Fibroblast of peridontal ligament (primary cell): ENCODE measurements at regions not wholly inside any gene's neighbourhood (a gene's known extent, or its start where the extent isn't known, plus 50 kb on each side); places are given as distances from the start of the nearest gene placed in this dataset.
"Not testable (repeated sequence)": the region's sequence is repeated elsewhere in the genome, so short reads cannot be mapped to it uniquely, and the experiment has no call there.

Experiments used
- DNase-seq: peaks from one replicate; pipeline ENCODE4 v3.0.0-alpha.2; 2010; ENCODE audit errors: extremely low read depth

DNA sequence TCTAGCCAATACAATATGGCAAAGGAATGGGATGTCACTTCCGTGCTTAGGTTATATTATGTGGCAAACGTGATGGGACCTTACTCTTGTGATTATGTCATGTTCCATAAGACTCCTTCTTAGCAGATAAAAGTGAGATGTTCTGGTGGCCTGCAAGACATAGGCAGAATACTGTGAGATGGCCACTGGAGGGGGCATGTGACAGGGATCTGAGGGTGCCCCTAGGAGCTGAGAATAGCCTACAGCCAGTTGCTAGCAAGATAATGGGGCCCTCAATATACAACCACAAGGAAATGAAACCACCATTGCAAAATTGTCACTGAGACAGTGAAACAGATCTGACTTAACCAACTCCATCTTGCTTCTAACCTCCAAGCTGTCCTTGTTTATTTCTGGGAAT, 151.4 kb upstream of the SSTR1 start:
- no peak for DNase-seq

- not testable (repeated sequence) for DNase-seq
Observed at GRCh38 chr14:38062223-38062622, 145.5 kb upstream of the SSTR1 start.

GRCh38 chr14:38063711-38064320, 143.9 kb upstream of the SSTR1 start:
- peak; percentile 15 for DNase-seq

GRCh38 chr14:38065106-38065762, 142.5 kb upstream of the SSTR1 start:
- DNase-seq = no peak

DNA sequence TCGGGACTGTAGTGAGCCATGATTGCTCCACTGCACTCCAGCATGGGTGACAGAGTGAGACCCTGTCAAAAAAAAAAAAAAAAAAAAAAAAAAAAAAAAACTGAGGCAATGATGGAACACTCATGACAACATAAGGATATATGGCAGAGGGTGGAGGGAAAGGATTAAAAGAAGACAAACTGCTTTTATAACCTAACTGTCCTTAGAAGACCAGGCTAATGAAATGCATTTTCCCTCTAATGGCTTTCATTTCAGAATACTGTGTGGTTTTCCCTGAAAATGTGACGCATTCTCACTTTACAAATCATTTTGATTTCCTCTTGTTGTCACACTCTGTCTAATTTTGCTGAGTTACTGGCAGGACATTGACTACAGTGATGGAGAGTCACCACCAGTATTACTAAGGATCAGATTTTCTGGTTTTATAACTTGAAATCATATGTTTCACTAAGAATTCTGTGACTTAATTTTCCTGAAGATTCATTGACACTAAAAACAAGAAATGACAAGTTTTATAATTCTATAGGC, 137.6 kb upstream of the SSTR1 start:
- no peak for DNase-seq

DNA sequence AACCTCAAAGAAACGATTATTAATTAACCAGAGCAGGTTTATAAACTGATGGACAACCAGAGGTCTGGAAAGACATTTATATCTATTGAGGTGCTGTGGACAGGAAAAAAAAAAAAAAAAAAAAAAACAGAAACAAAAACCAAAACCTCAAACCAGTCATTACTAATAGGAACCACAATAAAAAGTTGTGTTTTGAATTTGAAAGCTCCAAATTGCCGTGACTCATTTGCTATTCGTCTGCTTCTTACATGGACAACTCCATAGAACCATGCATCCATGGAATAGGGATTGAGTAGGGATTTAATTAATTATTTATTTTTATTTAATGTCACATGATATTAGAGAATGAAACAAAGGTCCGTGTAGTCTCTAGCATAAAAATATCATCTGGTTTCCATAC, 134.1 kb upstream of the SSTR1 start:
- DNase-seq = no peak

DNA sequence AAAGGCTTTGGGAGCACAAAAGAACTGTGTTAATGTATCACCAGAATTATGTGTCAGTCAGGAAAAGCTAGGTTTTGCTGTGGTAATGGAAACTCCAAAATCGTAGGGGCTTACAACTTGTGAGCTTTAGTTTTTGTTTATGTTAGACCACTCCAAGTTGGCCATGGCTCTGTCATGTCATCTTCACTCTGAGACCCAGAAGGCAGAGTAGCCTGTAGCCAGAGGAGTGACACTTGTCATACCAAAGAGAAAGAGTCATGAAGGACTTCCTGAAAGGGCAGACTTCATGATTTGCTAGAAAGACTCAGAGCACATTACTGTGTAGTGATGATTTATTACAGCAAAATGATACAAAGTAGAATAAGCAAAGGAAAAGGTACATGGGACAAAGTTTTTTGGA, 133.6 kb upstream of the SSTR1 start:
- DNase-seq = no peak

- DNase-seq = no peak
Observed at GRCh38 chr14:38074754-38075153, 132.9 kb upstream of the SSTR1 start.

DNA sequence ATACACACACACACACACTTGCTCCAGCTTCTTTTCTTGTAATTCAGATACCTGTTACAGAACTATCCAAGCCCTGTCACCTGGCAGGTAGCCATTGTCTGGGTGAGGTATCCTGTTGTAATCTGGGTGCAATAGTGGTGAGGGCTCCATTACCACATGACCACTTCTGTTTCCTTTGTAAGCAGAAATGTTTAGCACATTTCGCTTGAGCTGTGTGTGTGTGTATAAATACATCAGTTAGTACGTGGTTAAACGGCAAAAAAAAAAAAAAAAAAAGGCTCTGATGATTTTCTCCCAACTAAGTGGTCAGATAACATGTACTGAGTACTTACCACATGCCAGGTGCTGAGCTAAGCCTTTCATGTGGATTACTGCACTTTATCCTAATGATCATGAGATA, 129.3 kb upstream of the SSTR1 start:
- no peak for DNase-seq

DNA sequence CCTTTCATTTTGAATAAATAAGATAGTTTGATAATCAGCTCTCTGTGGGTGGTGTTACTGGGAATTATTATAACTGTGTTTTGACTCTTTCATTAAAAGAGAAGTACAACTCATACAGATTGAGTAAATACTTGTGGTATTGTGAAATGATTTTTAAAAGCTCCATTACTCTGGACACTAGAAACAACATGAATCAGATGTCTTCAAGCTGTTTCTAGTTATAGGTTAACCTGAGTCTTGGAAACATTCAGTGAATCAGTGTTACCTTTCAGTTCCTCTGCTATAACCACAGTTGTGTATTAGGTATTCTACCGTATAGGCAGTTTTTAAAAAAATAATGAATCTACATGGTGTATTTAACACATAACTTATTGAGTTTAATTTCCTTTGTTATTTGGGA, 128.4 kb upstream of the SSTR1 start:
- peak; percentile 33 for DNase-seq

- DNase-seq = no peak
Observed at GRCh38 chr14:38079886-38080285, 127.8 kb upstream of the SSTR1 start.

- DNase-seq = no peak
Observed at GRCh38 chr14:38080696-38081095, 127.0 kb upstream of the SSTR1 start.

- no peak for DNase-seq
Observed at GRCh38 chr14:38083039-38083438, 124.7 kb upstream of the SSTR1 start.

- DNase-seq = peak; percentile 3
Observed at GRCh38 chr14:38089123-38089522, 118.6 kb upstream of the SSTR1 start.

GRCh38 chr14:38090506-38090905, 117.2 kb upstream of the SSTR1 start:
- DNase-seq = no peak

DNA sequence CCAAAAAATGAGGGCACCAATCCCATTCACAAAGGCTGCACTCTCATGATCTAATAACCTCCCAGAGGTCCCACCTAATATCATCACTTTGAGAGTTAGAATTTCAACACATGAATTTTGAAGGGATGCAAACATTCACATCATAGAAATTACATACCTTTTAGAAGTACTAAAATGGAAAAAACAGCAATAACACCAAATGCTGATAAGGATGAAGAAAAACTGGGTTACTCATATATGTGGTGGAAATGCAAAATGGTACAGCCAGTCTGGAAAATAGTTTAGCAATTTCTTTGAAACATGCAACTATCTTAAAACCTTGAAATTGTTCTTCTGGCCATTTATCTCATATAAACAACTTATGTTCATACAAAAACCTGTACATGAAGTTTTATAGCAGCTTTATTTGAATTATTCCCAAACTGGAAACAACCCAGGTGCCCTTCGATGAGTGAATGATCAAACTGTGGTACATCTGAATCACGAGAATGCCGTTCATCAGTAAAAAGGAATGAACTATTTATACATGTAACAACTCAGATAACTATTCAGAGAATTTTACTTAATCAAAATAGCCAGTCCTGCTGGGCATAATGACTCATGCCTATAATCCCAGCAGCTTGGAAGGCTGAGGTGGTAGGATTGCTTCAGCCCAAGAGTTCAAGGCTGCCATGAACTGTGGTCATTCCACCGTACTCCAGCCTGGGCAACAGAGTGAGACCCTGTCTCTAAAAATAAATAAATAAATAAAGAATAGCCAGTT, 109.4 kb upstream of the SSTR1 start:
- DNase-seq = peak; percentile 81

- DNase-seq = no peak
Observed at GRCh38 chr14:38101679-38102078, 106.0 kb upstream of the SSTR1 start.

DNA sequence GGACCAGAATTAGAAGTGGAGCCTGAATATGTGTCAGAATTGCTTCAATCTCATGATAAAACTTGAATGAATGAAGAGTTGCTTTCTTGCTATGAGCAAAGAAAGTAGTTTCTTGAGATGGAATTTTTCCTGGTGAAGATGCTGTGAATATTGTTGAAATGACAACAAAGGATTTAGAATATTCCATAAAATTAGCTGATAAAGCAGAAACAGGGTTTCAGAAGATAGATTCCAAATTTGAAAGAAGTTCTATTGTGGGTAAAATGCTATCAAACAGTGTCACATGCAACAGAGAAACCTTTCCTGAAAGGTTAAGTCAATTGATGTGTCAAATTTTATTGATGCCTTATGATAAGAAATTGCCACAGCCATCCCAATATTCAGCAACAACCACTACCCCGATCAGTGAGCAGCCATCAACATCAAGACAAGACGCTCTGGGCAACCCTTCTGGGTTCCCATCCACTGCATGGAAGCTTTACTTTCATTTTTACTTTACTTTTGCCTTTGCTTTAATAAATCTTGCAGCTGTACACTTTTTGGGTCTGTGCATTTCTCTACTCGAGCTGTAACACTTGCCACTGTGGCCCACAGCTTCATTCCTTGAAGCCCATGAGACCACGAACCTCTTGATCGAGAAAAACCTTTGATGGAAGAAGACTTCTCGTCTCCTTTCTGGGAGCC, 104.0 kb upstream of the SSTR1 start:
- no peak for DNase-seq

DNA sequence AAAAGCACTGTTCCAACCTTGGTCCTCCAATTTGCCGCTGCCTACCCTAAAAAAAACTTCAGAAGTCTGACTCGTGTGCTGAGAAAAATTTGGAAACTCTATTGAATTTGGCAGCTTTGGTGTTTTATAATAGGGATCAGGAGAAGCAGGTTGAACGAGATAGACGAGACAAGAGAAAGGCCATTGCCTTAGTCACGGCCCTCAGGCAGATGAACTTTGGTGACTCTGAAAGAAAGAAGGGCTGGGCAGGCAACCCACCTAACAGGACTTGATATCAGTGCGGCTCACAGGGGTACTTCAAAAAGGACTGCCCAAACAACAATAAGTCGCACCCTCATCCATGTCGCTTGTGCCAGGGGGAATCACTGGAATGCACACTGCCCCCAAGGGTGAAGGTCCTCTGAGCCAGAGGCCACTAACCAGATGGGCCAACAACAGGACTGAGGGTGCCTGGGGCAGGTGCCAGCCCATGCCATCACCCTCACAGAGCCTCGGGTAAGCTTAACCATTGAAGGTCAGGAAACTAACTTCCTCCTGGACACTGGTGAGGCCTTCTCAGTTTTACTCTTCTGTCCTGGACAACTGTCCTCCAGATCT, 102.5 kb upstream of the SSTR1 start:
- no peak for DNase-seq

DNA sequence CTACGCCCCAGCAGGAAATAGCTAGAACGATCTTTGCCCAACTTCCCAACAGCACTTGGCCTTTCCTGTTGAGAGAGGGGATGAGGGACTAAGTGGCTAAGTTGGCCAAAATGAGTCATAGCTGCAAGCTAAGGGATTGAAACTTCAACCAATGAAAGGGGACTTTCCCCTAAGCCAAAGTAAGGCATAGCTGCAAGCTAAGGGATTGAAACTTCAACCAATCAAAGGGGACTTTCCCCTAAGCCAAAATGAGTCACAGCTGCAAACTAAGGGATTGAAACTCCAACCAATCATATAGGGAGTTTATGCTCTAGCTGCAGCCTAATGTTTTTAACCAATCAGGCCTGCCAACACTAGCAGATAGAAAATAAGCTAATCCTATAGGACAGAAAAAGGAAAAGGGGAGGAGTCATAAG, 100.5 kb upstream of the SSTR1 start:
- no peak for DNase-seq

- peak; percentile 84 for DNase-seq
Observed at GRCh38 chr14:38108681-38109080, 99.0 kb upstream of the SSTR1 start.

DNA sequence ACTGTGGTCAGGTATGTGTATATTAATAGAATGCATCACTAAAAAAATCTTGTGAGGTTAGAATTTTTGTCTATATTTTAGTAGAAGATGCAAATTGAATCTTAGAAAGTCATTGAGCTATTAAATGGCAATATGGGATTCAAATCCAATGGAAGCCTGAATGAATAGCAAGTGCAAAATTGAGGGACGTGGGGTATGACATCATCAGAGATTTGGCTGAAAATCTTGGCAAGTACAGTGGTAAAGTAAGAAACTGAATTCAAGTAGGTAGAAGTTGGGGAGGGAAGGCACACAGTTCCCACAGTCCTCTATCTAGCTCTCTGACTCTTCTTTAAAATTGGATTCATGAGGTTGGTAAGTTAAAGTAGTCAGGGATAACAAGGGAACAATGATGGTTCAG, 97.4 kb upstream of the SSTR1 start:
- no peak for DNase-seq
